MM.1S (cell line): ENCODE measurements at regions not wholly inside any gene's neighbourhood (a gene's known extent, or its start where the extent isn't known, plus 50 kb on each side); places are given as distances from the start of the nearest gene placed in this dataset.

ENCODE experiments used
- DNase-seq: peaks from one replicate; pipeline ENCODE4 v3.0.0-alpha.2; 2015
- H2AFZ ChIP-seq: fragments of 300-600 bp; sonication (generic); 2 replicates; pipeline ENCODE4 v1.6.0; 2016; ENCODE audit warnings: antibody characterized with exemption, low read length
- H3F3A ChIP-seq: fragments of 300-600 bp; sonication (generic); 2 replicates; pipeline ENCODE4 v1.6.1; 2016; ENCODE audit warnings: mild to moderate bottlenecking, antibody characterized with exemption, low read length, moderate library complexity, mixed read lengths; ENCODE audit not compliant: insufficient read depth
- H3K27ac ChIP-seq: fragments of 300-600 bp; sonication (generic); 2 replicates; pipeline ENCODE4 v1.5.1; 2016; ENCODE audit warnings: mild to moderate bottlenecking, low read length
- H3K27me3 ChIP-seq: fragments of 300-600 bp; sonication (generic); replicated peaks from 2 replicates; pipeline ENCODE4 v1.6.0; 2016; ENCODE audit warnings: low read length; ENCODE audit not compliant: insufficient read depth
- H3K36me3 ChIP-seq: fragments of 300-600 bp; sonication (generic); replicated peaks from 2 replicates; pipeline ENCODE4 v1.6.1; 2016; ENCODE audit warnings: mild to moderate bottlenecking, low read length, mixed read lengths; ENCODE audit not compliant: insufficient read depth
- H3K4me1 ChIP-seq: fragments of 300-600 bp; sonication (generic); 2 replicates; pipeline ENCODE4 v1.6.1; 2016; ENCODE audit warnings: low read length, mixed read lengths
- H3K4me2 ChIP-seq: fragments of 300-600 bp; sonication (generic); 2 replicates; pipeline ENCODE4 v1.6.0; 2016; ENCODE audit warnings: low read depth, low read length
- H3K4me3 ChIP-seq: fragments of 300-600 bp; sonication (generic); 2 replicates; pipeline ENCODE4 v1.5.1; 2016; ENCODE audit warnings: low read length, mixed read lengths
- H3K79me2 ChIP-seq: fragments of 300-600 bp; sonication (generic); 2 replicates; pipeline ENCODE4 v1.6.1; 2016; ENCODE audit warnings: mixed run types, low read length, mixed read lengths
- H3K9ac ChIP-seq: fragments of 300-600 bp; sonication (generic); 2 replicates; pipeline ENCODE4 v1.6.1; 2016; ENCODE audit warnings: low read length, mixed read lengths
- H3K9me2 ChIP-seq: fragments of 300-600 bp; sonication (generic); replicated peaks from 2 replicates; pipeline ENCODE4 v1.6.1; 2016; ENCODE audit warnings: mild to moderate bottlenecking, low read length, mixed read lengths; ENCODE audit not compliant: insufficient read depth
- H3K9me3 ChIP-seq: fragments of 300-600 bp; sonication (generic); replicated peaks from 2 replicates; pipeline ENCODE4 v1.6.1; 2016; ENCODE audit warnings: mild to moderate bottlenecking, low read length, mixed read lengths; ENCODE audit not compliant: insufficient read depth
- H4K20me1 ChIP-seq: fragments of 300-600 bp; sonication (generic); 2 replicates; pipeline ENCODE4 v1.6.1; 2016; ENCODE audit warnings: mild to moderate bottlenecking, low read length, moderate library complexity, mixed read lengths; ENCODE audit not compliant: insufficient read depth
- EZH2 ChIP-seq: fragments of 300-600 bp; sonication (generic); optimal IDR thresholded peaks from 2 replicates; pipeline ENCODE3; 2017; ENCODE audit warnings: low read depth, mild to moderate bottlenecking, antibody characterized with exemption, low read length, mixed read lengths
- EZH2phosphoT487 ChIP-seq: fragments of 300-600 bp; sonication (generic); IDR thresholded peaks from 2 replicates; pipeline ENCODE4 v1.6.1; 2018; ENCODE audit warnings: antibody characterized with exemption, low read length
- TF ChIP-seq, protein P1 (sequence below): fragments of 300-600 bp; sonication (generic); IDR thresholded peaks from 2 replicates; pipeline ENCODE4 v1.5.1; 2016; ENCODE audit warnings: antibody characterized with exemption, low read length, mixed read lengths

DNA sequence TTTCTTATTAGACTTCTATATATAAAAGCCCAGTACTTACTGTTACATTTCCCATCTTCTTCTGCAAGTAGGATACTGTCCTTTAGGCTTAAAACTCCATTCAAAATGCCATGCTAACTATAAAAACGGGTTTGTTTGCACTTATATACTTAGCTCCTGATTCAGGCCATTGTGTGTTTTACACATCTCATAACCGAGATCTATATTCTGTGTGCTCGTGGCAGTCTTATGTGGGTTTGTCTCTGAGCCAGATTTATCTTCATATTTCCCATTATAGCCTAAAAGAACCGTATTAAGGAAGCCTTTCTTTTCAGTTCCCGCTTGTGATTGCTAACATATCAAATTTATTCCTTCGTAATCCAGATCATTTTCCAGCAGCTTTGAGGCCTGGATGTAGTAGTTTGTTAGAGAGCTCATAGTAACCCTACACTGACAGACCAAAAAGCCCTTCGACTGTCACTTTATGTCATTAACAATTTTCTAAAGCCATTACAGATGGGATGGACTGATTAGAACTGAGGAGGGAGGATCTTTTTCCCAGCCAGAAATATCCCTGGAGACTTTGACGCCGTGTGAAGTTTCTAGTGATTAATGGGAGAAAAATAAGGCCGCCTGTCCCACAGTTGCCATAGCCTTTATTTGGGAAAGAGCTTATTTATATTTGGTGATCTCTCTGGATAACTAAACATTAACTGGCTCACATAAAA lies 508.5 kb downstream of the FOXG1 start:
- Histone ChIP-seq H3K9me3 (no peaks in the 10 kb centered on the region), H4K20me1 (no peaks in the 10 kb centered on the region), H3K4me1 (no peaks in the 10 kb centered on the region), H3F3A (no peaks in the 10 kb centered on the region), H3K9me2 (no peaks in the 10 kb centered on the region), H3K27ac (no peak overlapping the region), H3K9ac (no peak overlapping the region), H3K36me3 (no peaks in the 10 kb centered on the region), H3K4me2 (no peak overlapping the region), H3K4me3 (no peak overlapping the region), H3K79me2 (no peaks in the 10 kb centered on the region), H2AFZ (no peak overlapping the region), H3K27me3 (no peaks in the 10 kb centered on the region)
- TF ChIP-seq EZH2, result no peak
- TF ChIP-seq, protein P1, sequence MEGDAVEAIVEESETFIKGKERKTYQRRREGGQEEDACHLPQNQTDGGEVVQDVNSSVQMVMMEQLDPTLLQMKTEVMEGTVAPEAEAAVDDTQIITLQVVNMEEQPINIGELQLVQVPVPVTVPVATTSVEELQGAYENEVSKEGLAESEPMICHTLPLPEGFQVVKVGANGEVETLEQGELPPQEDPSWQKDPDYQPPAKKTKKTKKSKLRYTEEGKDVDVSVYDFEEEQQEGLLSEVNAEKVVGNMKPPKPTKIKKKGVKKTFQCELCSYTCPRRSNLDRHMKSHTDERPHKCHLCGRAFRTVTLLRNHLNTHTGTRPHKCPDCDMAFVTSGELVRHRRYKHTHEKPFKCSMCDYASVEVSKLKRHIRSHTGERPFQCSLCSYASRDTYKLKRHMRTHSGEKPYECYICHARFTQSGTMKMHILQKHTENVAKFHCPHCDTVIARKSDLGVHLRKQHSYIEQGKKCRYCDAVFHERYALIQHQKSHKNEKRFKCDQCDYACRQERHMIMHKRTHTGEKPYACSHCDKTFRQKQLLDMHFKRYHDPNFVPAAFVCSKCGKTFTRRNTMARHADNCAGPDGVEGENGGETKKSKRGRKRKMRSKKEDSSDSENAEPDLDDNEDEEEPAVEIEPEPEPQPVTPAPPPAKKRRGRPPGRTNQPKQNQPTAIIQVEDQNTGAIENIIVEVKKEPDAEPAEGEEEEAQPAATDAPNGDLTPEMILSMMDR, result no peak
- DNase-seq, result no peak

DNA sequence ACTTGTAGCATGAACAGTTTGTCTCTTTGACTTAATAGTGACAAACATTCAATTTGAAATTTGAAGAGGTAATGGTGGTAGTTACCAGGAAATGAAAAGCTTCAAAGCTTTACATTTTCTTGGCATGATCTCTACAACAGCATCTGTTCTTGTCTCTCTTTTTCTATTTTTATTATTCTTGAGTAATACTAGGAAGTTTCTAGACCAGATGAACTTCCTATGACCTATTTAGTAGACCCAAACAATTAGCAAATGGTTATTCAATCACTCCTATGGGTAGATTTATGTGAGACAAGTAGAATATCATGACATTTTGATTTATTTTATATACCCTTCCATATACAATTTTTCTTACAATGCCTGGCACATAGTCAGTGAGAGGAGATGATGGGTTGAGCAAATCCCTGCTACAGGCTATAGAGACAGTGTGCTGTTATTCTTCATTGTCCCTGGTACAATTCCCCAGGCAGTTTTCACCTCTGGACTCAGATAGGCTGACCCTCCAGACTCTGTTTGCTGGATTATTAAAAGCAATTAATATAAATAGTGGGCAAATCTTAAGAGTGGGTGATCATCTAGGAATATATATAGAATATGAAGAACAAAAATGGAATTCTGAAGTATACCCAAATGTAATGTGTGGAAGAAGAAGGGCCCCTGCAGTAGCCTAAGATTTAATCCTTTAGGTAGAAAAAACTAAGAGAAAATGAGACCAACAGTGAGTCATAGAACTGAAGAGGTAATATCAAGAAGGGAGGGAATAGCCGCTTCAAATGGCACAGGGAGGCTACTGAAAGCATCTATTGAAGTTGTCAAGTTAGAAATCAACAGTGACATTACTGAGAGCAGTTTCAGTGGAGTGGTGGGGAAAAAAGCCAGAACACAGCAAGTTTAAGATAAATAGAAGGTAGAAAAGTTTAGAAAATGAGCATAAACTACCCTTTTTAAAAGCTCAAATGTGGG lies 512.0 kb downstream of the FOXG1 start:
- H3K4me1 ChIP-seq, result no peaks in the 10 kb centered on the region
- no peak for DNase-seq
- TF ChIP-seq, protein P1, result no peak

GRCh38 chr14:29282169-29282568 lies 515.6 kb downstream of the FOXG1 start:
- H3F3A ChIP-seq, result no peaks in the 10 kb centered on the region
- H3K9me2 ChIP-seq, result no peaks in the 10 kb centered on the region
- TF ChIP-seq EZH2phosphoT487, result no peak
- TF ChIP-seq, protein P1, result no peak
- no peak for TF ChIP-seq EZH2
- H3K79me2 ChIP-seq, result no peaks in the 10 kb centered on the region
- H3K4me2 ChIP-seq, result no peak overlapping the region
- no peaks in the 10 kb centered on the region for H3K4me1 ChIP-seq
- H3K9ac ChIP-seq, result no peak overlapping the region
- no peak for DNase-seq
- H2AFZ ChIP-seq, result no peak overlapping the region
- H3K9me3 ChIP-seq, result no peaks in the 10 kb centered on the region
- no peaks in the 10 kb centered on the region for H3K36me3 ChIP-seq
- no peak overlapping the region for H3K4me3 ChIP-seq
- no peaks in the 10 kb centered on the region for H3K27me3 ChIP-seq
- no peak overlapping the region for H3K27ac ChIP-seq
- no peaks in the 10 kb centered on the region for H4K20me1 ChIP-seq

More for the DNA sequence above, 512.0 kb downstream of the FOXG1 start:
- Histone ChIP-seq H3K4me2 (no peak overlapping the region), H3K36me3 (no peaks in the 10 kb centered on the region), H3F3A (no peaks in the 10 kb centered on the region), H3K9me3 (no peaks in the 10 kb centered on the region), H3K4me3 (no peak overlapping the region), H4K20me1 (no peaks in the 10 kb centered on the region), H3K9me2 (no peaks in the 10 kb centered on the region), H3K27me3 (no peaks in the 10 kb centered on the region), H3K9ac (no peak overlapping the region), H3K27ac (no peak overlapping the region), H3K79me2 (no peaks in the 10 kb centered on the region), H2AFZ (no peak overlapping the region)
